Right kidney (tissue), 1 donor: ENCODE measurements at regions not wholly inside any gene's neighbourhood (a gene's known extent, or its start where the extent isn't known, plus 50 kb on each side); places are given as distances from the start of the nearest gene placed in this dataset.

ENCODE experiments used
- DNase-seq: peaks from one replicate; pipeline ENCODE4 v3.0.0-alpha.2; 2016

DNA sequence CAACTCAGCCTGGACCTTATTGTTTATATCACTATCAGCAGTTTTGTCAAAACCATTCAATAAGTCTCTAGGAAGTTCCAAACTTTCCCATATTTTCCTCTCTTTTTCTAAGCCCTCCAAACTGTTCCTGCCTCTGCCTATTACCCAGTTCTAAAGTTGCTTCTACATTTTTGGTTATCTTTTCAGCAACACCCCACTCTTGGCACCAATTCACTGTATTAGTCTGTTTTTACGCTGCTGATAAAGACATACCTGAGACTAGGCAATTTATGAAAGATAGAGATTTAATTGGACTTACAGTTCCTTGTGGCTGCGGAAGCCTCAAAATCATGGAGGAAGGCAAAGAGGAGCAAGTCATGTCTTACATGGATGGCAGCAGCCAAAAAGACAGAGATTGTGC, 744.4 kb upstream of the ADAMTS16 start:
- no peak for DNase-seq

DNA sequence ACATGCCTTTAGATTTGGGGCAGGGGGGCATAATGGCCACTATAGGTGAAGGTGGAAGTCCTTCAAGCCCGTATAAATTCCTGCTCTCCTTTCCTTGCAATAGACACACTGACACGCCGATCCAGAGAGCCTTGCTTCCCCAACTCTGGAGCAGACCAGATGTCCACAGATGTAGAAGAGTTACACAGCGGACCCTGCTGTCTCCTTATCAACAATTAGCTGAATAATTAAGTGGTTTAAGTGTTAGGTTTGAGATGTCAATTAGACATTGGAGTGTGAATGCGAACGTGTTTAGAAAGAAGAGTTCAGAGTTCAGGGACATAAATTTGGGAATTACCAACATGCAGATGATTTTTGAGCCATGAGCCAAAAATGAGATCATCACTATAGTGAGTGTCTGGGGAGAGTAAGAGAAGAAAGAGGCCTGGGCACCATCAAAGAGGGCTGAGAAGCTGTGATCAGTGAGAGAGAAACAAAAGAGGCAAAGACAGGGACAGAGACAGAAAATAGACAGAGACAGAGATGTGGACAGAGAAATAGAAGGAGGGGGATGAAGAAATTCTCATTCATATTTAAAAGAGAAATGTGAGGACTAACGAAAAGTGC, 734.4 kb upstream of the ADAMTS16 start:
- DNase-seq = no peak

DNA sequence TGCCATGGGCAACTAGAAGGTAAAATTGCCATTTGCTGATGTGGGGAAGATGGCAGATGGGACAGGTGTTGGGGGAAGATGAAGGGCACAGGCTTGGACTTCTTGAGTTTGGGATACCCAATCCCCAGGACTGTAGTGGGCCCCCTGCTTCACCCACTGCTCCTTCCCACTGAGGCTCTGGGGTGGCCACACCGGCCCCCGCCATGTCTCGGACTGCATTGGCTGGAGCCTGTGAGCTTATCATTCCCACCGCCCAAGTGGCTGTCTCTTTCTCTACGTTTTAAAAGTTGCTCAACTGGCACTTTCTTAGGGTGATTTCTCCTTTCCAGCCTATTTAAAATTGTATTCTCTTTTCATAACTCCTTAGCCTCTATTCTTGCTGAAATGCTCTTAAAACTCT, 730.0 kb upstream of the ADAMTS16 start:
- no peak for DNase-seq

DNA sequence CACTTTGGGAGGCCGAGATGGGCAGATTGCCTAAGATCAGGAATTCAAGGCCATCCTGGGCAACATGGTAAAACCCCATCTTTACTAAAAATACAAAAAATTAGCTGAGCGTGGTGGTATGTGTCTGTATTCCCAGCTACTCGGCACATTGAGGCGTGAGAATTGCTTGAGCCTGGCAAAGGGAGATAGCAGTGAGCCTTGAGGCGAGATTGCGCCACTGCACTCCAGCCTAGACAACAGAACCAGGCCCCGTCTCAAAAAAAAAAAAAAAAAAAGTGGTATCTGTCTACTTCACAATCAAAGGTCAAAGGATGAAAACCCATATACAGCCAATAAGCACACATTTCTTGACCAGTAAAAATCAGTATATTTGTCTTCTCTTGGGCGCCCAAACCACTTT, 728.5 kb upstream of the ADAMTS16 start:
- DNase-seq = no peak

DNA sequence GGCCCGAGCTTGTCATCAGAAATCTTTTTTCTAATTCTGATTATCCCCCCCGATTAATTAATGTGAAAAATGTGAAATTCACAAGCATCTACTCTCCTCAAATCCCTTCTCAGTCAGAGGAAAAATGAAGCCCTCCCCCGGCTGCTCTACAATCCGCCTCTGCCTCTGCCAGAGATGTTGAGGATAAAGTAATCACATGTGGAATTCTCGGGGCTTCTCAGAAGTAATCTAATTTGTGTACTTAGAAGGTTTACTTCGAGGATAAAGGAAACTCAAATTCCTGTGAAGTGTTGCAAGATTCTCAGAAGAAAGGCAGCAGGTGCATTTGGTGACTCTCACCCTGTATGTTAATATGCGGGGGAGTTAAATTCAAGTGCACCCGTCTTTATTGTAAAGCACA, 726.1 kb upstream of the ADAMTS16 start:
- DNase-seq = no peak

DNA sequence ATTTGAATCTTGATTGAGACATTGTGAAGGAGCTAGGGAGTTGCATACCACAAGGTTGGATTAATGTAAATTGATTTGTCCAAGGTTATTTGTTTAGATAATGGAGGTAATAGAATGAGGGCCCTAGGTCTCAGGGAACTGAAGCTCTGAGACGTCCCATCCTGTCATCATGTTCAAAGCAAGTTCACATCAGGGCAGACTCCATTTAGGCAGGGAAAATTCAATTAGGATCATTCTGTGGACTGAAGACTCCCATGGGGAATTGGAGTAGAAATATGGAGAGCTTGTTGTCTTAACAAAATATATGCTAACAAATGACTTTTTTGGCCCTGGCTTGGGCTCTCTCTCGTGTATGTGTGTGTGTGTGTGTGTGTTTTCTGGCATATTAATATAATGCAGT, 722.0 kb upstream of the ADAMTS16 start:
- DNase-seq = no peak

DNA sequence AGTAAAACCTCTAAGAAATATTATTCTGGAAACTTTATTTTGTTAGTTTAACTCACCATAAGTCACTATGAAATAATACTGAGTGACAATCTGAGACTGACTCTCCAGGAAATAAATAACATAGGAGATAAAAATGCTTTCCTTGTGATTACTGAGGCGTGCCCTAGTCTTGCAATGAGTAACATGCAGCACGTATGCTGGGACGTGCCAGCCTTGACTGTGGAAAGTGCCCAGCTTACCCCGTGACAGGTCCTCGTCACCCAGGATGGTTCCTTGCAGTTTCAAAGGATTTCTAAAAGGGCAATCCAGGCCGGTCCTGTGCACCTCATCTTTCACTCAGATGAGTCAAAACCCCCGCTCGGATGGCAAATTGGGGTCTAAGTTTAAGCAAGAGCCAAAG, 720.8 kb upstream of the ADAMTS16 start:
- no peak for DNase-seq

DNA sequence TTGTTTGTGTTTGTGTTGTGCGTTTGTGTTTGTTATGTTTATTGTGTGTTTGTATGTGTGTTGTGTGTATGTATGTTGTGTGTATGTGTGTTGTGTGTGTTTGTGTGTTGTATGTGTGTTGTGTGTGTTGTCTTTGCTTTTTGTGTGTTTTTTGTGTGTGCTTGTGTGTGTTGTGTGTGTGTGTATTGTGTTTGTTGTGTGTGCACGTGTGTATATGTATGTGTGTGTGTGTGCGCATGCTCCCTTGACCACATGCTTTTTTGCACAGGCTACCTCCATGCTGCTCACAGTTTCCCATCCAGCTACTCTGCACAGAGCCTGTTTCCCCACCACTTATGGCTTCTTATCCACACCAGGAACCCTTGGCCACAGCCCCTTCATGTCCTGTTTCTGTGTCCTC, 720.0 kb upstream of the ADAMTS16 start:
- DNase-seq = no peak

DNA sequence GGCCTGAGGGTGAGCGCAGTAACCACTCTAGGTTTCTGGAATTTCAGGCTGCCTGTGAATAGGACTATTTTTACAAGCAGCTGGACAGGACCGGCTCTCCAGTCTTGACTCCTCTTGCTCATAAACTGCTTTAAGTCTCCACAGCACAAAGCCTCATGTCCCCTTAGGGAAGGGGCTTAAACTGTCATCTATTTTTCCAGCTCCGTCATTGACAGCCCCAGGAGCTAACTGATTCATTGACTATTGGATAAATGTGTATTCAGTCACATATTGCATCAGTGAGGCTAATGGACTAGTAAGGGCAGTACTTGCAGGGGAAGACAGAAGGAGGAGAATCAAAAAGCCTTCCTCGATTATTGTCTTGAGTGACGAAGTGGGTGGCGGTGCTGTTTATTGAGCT, 719.4 kb upstream of the ADAMTS16 start:
- no peak for DNase-seq

DNA sequence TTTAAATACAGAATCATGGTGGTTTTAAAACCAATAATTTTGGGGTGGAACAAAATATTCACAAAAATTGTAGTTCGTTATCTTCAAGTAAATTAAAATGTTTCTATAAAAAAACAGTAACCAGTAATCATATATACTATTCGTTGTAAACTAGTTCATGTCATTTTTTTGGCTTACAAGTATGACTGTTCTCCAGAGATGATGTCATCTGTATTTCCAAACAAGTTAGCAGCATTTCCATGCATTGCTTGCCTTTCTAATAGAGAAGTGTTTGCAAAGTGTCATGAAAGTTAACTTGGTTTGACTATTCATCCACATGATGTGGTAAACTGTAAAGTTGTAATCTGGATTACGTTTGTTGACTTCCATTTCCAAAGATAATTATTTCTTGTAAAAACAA, 717.9 kb upstream of the ADAMTS16 start:
- no peak for DNase-seq

DNA sequence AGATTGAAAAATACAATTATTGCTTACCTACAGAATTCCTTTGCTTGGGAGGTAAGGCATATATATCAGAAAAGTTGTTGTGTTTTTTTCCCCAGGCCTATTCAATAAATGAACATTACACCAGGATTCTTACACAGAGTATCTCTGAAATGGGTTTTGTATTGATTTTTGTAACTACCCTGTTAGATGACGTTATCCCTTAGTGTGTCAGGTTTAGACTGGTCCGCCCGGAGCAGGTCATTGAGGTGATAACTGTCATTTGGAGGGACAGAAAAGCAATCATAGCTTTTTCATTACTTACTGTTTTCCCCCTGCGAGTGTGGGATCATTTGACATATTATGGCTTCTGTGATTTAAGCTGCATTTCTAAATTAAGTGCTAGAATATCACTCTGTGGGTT, 715.2 kb upstream of the ADAMTS16 start:
- no peak for DNase-seq

DNA sequence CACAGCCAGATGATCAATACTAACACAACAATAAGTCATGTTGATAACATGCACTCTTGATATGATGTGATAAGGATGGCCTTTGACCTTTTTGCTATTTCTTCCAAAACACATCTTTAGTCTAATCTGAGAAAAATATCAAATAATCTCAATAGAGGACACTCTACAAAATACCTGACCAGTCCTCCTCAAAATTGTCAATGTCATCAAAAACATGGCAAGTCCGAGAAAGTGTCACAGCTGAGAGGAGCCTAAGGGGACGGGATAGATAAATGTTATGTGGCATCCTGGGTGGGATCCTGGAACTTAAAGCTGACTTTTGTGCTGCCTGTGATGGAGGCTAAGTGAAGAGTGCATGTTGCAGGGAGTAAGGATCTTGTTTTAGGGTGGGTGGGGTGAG, 699.6 kb upstream of the ADAMTS16 start:
- no peak for DNase-seq

DNA sequence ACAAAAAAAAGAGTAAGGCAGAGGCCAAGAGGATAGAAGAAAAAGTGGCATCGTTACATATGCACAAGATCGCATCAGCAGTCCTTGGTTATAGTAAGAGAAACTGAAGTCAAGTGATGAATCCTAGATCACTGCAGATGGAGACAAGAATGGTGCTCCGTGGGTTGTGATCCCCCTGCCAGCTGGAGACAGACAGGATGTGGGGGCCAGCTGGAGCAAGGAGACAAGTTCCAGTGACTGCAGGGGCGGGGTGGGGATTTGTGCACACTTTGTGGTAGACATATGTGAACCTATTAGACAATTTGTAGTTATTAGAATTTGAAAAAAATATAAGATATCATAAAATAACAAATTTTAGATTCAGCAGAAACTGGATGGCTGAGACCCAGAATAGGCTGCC, 697.9 kb upstream of the ADAMTS16 start:
- DNase-seq = no peak

DNA sequence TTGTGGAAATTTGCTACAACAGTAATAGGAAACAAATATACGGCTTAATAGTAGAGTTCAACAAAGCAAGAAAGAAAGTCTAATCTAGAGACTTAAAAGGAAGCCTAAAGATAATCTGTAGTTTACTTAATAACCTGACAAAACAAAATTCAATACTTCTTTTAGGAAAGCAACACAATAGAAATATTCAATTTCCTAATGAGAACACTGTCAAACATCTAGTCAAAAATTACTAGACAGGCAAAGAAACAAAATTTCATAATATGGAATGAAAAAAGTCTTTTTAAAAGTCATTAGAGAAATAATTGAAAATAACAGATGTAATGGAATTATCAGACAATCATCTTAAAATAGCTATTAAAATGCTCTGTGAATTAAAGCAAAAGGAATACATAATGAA, 692.5 kb upstream of the ADAMTS16 start:
- DNase-seq = no peak

DNA sequence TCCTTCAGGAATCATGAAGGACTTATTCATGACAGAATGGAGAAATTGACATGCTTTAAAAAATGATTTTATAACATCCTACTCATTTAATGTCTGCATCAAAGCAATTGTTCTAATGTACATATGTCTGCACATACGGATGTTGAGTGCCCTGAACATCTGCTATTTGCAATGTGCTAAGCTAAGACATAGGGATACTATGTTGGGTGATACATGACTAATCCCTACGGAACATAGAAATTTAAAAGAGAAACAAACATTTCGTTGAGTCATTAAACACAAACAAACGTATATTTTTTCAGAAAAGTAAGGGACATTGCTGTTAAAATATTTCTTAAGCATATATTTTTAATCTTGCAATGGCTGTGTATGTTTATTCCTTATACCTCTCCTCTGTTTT, 686.5 kb upstream of the ADAMTS16 start:
- no peak for DNase-seq

DNA sequence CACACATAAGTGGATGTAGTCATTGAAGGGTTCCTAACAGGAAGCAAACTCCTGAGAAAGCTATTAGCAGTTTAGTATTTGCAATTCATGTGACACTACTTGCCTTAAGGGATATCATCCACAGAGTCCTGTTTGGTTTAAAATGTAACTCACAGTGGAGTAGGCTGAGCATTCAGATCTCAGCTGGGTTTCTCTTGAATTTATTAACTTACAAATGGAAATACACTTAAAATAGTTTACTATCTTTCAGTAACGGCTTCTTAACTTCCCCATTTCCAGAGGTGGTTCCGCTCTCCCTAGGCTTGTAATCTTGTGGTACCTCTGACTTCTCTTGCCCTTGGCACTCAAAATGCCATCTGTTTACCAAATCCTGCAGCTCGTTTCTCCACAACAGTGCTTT, 660.7 kb upstream of the ADAMTS16 start:
- DNase-seq = no peak

DNA sequence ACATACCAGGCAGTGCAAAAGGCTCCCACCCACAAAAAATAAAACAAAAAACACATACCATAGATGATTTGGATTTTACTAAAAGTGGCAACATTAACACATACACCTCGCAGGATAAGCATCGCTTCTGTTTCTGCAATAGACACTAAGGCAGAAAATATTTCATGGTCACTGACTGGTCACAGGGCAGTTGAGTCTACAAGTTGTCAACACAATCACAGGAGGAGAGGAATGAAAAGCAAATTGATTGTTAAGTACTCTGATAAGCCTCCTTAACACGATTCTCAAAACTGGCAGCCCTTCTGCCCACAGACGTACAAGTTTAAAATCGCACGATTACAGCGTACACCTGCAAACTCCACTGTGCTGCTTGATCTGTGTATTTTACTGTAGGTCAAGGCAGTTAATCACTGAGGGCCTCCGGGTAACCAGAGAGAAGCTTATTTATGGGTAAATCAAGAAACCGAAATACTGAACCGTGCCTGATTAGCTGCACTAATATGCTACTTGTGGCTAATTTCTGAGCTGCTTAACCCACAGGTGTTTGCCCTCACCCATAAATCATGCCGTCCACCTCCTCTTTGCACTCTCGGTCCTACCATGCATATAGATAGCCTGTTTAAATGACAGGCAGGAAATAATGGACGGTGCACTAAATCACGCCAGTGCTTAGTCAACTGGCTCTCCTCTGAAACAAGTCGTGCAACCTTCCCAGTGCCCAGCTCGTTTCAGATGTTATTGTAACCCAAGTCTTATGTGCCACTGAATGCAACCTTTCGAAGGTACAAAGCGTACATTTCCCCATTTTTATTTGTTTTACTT, 659.4 kb upstream of the ADAMTS16 start:
- peak; percentile 46 for DNase-seq

DNA sequence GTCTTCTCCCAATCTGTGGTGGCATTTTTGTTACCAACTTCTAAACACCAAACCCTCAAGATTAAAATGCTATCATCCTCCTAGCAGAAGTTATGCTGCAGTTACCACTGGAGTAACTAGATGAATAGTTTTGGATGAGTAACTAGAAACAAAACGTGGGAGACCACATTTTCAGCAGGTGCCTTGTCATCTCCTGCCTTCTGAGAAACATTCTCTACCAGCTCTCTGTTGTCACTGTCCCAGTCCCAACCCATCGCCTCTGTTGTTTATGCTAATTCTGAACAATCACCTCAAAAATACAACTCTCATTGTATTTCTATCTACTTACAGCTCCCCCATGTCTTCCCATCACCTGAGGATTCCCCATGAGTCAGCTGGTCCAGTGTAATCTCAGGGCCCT, 652.5 kb upstream of the ADAMTS16 start:
- DNase-seq = no peak

DNA sequence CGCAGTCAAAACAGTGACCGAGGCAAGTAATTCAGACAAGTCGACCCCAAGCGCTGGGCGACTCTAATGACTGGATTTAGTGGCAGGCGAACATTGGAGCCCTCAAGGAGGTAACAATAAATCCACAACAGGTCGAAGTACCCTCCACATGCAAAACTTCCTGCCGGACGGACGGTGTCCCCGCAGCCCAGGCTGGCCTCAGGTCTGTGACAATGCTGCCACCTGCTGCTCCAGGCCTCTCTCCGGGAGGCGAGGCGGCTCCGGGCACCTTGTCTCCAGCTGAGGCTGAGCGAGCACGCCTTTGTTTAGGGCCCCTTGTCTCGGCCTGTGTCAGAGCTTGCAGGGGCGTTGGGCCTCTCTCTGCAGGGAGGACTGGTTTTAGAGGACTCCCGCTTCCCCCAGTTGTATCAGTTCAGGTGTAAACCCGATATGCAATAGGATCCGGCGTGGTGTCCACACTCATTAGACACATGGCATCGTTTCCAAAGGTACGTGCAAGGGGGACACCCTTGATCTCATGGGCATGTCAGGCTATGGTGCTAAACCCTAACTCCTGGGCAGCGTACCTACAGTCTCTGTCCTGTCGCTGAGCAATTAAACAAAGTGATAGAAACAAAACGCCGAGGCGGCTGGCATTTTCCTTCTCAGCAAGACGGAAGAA, 628.0 kb upstream of the ADAMTS16 start:
- peak; percentile 67 for DNase-seq

DNA sequence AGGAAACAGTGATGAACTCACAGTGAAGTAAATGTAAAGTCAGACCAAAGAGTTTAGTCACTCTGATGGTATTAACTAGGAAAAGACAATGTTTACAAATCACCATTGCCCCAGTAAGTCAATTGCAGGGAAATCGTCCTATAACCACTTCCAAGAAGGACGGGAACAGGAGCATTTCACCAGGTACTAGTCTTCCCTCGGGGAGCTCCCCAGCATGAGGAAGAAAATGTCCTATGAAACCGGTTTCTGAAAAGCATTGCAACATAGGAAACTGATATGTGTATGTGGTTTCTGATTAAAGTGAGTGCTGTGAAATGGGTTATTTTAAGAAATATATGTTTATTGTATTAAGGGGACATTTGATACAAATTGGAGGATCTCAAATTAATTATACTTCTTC, 626.7 kb upstream of the ADAMTS16 start:
- DNase-seq = no peak

DNA sequence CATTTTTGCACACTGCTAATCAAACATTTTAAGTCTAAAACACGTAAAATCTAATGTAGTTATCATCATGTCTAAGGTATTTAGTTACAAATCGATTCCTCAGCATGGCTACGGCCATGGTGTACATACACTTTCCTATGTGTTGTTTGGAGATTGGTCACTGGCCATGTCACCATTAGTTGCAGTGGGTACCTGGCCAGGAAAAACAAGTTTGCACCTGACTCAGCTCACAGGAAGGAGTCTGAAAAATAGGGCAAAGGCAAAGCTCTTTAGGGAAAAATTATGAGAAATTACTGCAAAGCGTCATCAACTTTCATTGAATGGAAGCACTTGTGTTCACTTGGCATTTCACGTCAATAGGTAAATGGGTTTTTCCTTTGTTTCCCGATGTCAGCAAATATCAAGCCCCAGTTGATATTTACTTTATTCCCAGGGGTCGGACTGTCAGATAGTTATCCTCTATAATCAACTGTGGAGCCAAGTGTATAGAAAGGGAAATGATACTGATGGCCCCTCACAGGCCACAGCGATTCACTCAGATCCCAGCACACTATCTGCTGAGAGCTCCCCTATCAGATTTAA, 626.0 kb upstream of the ADAMTS16 start:
- DNase-seq = no peak

DNA sequence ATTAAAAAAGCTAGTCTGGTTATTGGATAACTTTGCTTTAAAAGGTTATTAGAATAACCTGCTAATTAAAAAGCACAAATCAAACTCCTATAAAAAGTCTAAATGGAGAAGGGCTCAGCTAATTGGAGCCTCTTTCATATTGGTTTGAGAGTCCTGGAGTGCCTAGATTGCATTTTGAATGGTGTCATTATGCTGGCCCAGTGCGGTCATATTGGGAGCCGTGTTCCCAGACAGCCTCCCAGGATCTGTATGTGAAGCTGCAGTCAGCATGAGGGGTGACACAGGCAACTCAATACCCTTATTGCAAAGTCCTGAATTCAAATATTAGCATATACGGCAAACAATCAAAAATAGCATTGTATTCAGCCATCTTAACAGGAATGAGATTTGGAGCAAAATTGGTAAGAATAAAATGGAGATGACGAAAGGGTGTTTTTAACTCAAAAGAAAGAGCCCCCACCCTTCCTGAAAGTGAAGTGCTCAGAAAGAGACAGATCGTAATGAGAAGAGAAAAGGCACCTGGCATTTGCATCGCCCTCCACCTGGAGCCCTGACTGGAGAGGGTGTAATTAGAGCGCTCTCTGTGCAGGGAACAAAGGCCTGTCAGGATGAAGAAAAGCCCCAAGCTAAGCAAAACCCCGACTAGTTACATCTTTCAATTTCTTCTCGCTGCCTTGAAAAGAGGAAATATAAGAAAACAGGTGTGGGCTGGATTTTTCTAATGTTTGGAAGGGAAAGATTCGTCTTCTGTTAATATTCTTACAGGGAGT, 621.0 kb upstream of the ADAMTS16 start:
- no peak for DNase-seq

DNA sequence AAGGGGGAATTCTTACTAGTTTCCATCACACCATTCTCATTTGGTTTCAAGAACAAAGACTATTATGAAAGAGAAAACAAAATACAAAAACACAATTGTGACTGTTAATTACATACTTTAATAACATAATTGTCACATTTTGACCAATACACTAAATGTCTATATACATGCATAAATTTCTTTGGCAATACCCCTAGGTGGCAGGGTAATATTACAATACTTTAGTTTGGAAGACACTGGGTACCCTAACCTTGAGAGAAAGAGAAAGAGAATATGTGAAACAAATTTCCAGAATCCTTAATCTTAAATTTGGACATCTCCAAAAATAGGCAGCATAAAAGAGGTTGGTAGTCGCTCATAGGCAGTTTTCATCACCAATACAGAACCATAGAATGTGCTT, 619.6 kb upstream of the ADAMTS16 start:
- no peak for DNase-seq
